Neural progenitor cell (in vitro differentiated cells): ENCODE measurements at regions not wholly inside any gene's neighbourhood (a gene's known extent, or its start where the extent isn't known, plus 50 kb on each side); places are given as distances from the start of the nearest gene placed in this dataset.

Experiments used
- DNase-seq: peaks from one replicate; pipeline ENCODE4 v3.0.0-alpha.2; 2016; ENCODE audit warnings: low spot score
- H2AFZ ChIP-seq: fragments of 200-600 bp; sonication (generic); replicated peaks from 2 replicates; pipeline ENCODE4 v1.6.1; 2016; ENCODE audit warnings: antibody characterized with exemption
- H3F3A ChIP-seq: fragments of 200-600 bp; sonication (generic); 2 replicates; pipeline ENCODE4 v1.6.1; 2016; ENCODE audit warnings: antibody characterized with exemption, low read depth
- H3K27ac ChIP-seq: fragments of 200-600 bp; sonication (generic); 2 replicates; pipeline ENCODE4 v1.5.1; 2016; ENCODE audit warnings: mild to moderate bottlenecking
- H3K27me3 ChIP-seq: fragments of 200-600 bp; sonication (generic); 2 replicates; pipeline ENCODE4 v1.6.1; 2016; ENCODE audit warnings: mild to moderate bottlenecking, moderate library complexity
- H3K36me3 ChIP-seq: fragments of 200-600 bp; sonication (generic); 2 replicates; pipeline ENCODE4 v1.5.1; 2016
- H3K4me1 ChIP-seq: fragments of 200-600 bp; sonication (generic); 2 replicates; pipeline ENCODE4 v1.6.1; 2016; ENCODE audit warnings: mixed run types
- H3K4me2 ChIP-seq: fragments of 200-600 bp; sonication (generic); 2 replicates; pipeline ENCODE4 v1.6.1; 2016
- H3K4me3 ChIP-seq: fragments of 200-600 bp; sonication (generic); 2 replicates; pipeline ENCODE4 v1.5.1; 2016
- H3K79me2 ChIP-seq: fragments of 200-600 bp; sonication (generic); 2 replicates; pipeline ENCODE4 v1.6.1; 2016; ENCODE audit warnings: low read depth
- H3K9ac ChIP-seq: fragments of 200-600 bp; sonication (generic); 2 replicates; pipeline ENCODE4 v1.6.1; 2016
- H3K9me3 ChIP-seq: fragments of 200-600 bp; sonication (generic); 2 replicates; pipeline ENCODE4 v1.5.1; 2016; ENCODE audit warnings: low read depth
- H4K20me1 ChIP-seq: fragments of 200-600 bp; sonication (generic); 2 replicates; pipeline ENCODE4 v1.6.1; 2016; ENCODE audit warnings: low read depth
- H3K27ac Mint-ChIP-seq: 3 replicates; pipeline ENCODE4 v1.8.0; 2021; ENCODE audit warnings: mixed read lengths
- H3K27me3 Mint-ChIP-seq: 2 replicates; pipeline ENCODE4 v1.8.0; 2022; ENCODE audit warnings: low read depth, mild to moderate bottlenecking, inconsistent platforms, moderate library complexity, mixed read lengths; ENCODE audit not compliant: insufficient read depth
- H3K36me3 Mint-ChIP-seq: 3 replicates; pipeline ENCODE4 v1.8.0; 2021; ENCODE audit warnings: mixed read lengths
- H3K4me1 Mint-ChIP-seq: 3 replicates; pipeline ENCODE4 v1.8.0; 2021; ENCODE audit warnings: mixed read lengths
- H3K4me3 Mint-ChIP-seq: 3 replicates; pipeline ENCODE4 v1.8.0; 2021; ENCODE audit warnings: mild to moderate bottlenecking, moderate library complexity, mixed read lengths
- H3K9me3 Mint-ChIP-seq: 3 replicates; pipeline ENCODE4 v1.8.0; 2020; ENCODE audit warnings: mixed read lengths
- CTCF ChIP-seq: fragments of 200-600 bp; sonication (generic); IDR thresholded peaks from 2 replicates; pipeline ENCODE4 v1.5.1; 2017; ENCODE audit warnings: antibody characterized with exemption, mild to moderate bottlenecking
- EZH2 ChIP-seq: fragments of 200-600 bp; sonication (generic); IDR thresholded peaks from 2 replicates; pipeline ENCODE4 v1.6.1; 2017; ENCODE audit warnings: antibody characterized with exemption, mild to moderate bottlenecking, moderate library complexity
- EZH2phosphoT487 ChIP-seq: fragments of 200-600 bp; sonication (generic); IDR thresholded peaks from 2 replicates; pipeline ENCODE4 v1.6.1; 2017; ENCODE audit warnings: antibody characterized with exemption

DNA sequence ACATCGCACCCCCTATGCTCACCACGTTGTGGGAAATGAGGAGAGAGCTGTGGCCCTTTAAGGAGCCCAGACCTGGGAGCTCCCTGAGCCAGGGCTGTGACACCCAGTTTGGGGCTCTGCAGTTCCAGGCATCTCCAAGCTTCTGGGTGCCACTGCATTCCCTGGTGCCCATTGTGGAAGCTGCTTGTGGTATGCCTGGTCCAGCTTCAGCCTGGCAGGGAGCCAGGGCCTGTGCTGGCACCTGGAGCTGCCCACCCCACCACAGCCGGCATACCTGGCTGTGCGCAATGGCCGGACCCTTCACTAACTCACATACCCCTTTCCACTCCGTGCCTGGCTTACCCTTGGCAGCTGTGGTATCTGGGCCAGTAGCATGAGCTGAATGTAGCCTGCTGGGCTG, 107.9 kb upstream of the OR4E1 start:
- H4K20me1 ChIP-seq, result no peaks in the 10 kb centered on the region
- no peak overlapping the region for H3K4me2 ChIP-seq
- H3K4me1 ChIP-seq, result no peaks in the 10 kb centered on the region
- H3K27ac Mint-ChIP-seq, result no peak overlapping the region
- H3K9me3 Mint-ChIP-seq, result peaks cover 3% of the 10 kb centered on the region
- no peaks in the 10 kb centered on the region for H3K4me1 Mint-ChIP-seq
- no peak overlapping the region for H3K27ac ChIP-seq
- no peak for DNase-seq
- no peaks in the 10 kb centered on the region for H3F3A ChIP-seq
- no peaks in the 10 kb centered on the region for H3K79me2 ChIP-seq
- H2AFZ ChIP-seq, result no peak overlapping the region
- H3K27me3 Mint-ChIP-seq, result peaks cover 2% of the 10 kb centered on the region
- no peak overlapping the region for H3K9ac ChIP-seq
- H3K4me3 ChIP-seq, result no peak overlapping the region
- no peak for TF ChIP-seq EZH2
- no peak for TF ChIP-seq CTCF
- no peak for TF ChIP-seq EZH2phosphoT487
- no peaks in the 10 kb centered on the region for H3K36me3 Mint-ChIP-seq
- H3K36me3 ChIP-seq, result no peaks in the 10 kb centered on the region
- no peaks in the 10 kb centered on the region for H3K27me3 ChIP-seq
- no peaks in the 10 kb centered on the region for H3K9me3 ChIP-seq
- H3K4me3 Mint-ChIP-seq, result no peak overlapping the region

GRCh38 chr14:21780429-21781084, 106.9 kb upstream of the OR4E1 start:
- no peaks in the 10 kb centered on the region for H3K4me1 ChIP-seq
- no peaks in the 10 kb centered on the region for H3K9me3 ChIP-seq
- Mint-ChIP-seq H3K36me3 (no peaks in the 10 kb centered on the region), H3K4me3 (no peak overlapping the region), H3K27me3 (peaks cover 2% of the 10 kb centered on the region), H3K9me3 (peaks cover 3% of the 10 kb centered on the region), H3K27ac (no peak overlapping the region), H3K4me1 (no peaks in the 10 kb centered on the region)
- no peaks in the 10 kb centered on the region for H3K79me2 ChIP-seq
- H3K9ac ChIP-seq, result no peak overlapping the region
- no peak overlapping the region for H3K4me2 ChIP-seq
- TF ChIP-seq EZH2 (no peak), CTCF (no peak), EZH2phosphoT487 (no peak)
- H3K36me3 ChIP-seq, result no peaks in the 10 kb centered on the region
- no peaks in the 10 kb centered on the region for H3F3A ChIP-seq
- H3K4me3 ChIP-seq, result no peak overlapping the region
- no peaks in the 10 kb centered on the region for H3K27me3 ChIP-seq
- H2AFZ ChIP-seq, result no peak overlapping the region
- H3K27ac ChIP-seq, result no peak overlapping the region
- H4K20me1 ChIP-seq, result no peaks in the 10 kb centered on the region
- no peak for DNase-seq

DNA sequence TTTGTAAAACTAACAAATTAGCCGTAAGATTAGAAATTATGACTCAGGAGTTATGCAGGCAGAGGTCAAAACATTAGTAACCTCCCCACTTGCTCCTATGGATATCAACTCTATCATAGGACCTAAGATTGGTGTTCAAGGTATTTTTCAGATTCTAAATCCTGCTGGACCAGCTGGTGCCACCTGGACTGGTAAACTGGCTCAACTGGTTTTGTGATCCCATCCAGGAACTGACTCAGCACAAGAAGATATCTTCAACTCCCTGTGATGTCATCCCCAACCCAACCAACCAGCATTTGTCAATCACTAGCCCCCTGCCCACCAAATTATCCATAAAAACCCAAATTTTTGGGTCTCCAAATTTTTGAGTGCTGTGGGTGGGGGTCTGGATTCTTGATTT, 98.1 kb upstream of the OR4E1 start:
- Histone ChIP-seq H2AFZ (no peak overlapping the region), H3K9me3 (no peaks in the 10 kb centered on the region), H3K9ac (no peak overlapping the region), H3K4me1 (no peaks in the 10 kb centered on the region), H3F3A (no peaks in the 10 kb centered on the region), H3K4me2 (no peak overlapping the region), H3K36me3 (no peaks in the 10 kb centered on the region), H3K27ac (no peak overlapping the region), H3K4me3 (no peak overlapping the region), H3K27me3 (no peaks in the 10 kb centered on the region), H3K79me2 (no peaks in the 10 kb centered on the region), H4K20me1 (no peaks in the 10 kb centered on the region)
- Mint-ChIP-seq H3K27me3 (no peaks in the 10 kb centered on the region), H3K9me3 (no peaks in the 10 kb centered on the region), H3K36me3 (no peaks in the 10 kb centered on the region), H3K4me3 (no peak overlapping the region), H3K4me1 (no peaks in the 10 kb centered on the region), H3K27ac (no peak overlapping the region)
- TF ChIP-seq EZH2phosphoT487 (no peak), EZH2 (no peak), CTCF (no peak)
- DNase-seq, result no peak
